Activated T-cell treated with anti-CD3 and anti-CD28 coated beads for 48 hours (primary cell): ENCODE measurements at regions not wholly inside any gene's neighbourhood (a gene's known extent, or its start where the extent isn't known, plus 50 kb on each side); places are given as distances from the start of the nearest gene placed in this dataset.
"Not testable (repeated sequence)": the region's sequence is repeated elsewhere in the genome, so short reads cannot be mapped to it uniquely, and the experiment has no call there.

Experiments used
- DNase-seq: peaks from one replicate; pipeline ENCODE4 v3.0.0-alpha.2; 2020; ENCODE audit warnings: low read depth

GRCh38 chr12:24507827-24508226, 441.1 kb downstream of the BCAT1 start:
- DNase-seq: no peak

GRCh38 chr12:24505366-24506015, 443.4 kb downstream of the BCAT1 start:
- DNase-seq: no peak

- not testable (repeated sequence) for DNase-seq
Observed at GRCh38 chr12:24503477-24503876, 445.4 kb downstream of the BCAT1 start.

DNA sequence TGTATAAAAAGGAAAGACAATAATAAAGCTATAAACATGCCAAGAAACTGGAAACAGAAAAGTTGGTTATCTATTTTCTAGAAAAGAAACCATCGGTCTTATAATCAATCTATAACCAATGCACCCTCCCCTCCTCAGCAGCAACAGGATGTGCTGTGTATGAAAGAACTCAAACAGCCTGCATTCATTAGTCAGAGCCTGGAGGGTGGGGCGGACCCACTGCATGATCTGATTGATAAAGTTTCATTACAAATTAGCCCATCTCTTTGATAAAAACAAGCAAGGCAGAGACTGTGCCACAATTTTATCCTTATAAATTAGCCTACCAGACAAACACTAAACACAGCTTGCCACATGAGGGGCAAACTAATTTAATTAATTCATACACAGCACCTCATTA, 448.1 kb downstream of the BCAT1 start:
- no peak for DNase-seq

DNA sequence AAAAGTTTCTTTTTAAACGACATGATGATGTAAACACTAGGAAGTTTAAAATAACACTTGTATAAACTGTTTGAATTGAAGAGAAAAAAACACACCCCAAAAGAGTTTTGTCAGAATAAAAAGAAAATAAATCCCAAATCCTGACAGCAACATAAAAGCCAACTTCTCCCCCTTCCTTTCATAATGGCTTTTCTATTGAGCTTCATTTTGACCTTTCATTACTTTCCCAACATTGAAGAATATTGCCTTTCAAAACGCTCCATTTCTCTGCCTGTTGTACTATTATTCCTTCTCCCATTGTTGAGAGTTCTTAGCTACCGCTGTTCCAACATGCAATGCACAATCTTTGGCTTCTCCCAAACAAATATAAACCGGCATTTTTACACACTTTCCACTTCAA, 448.5 kb downstream of the BCAT1 start:
- DNase-seq: no peak

DNA sequence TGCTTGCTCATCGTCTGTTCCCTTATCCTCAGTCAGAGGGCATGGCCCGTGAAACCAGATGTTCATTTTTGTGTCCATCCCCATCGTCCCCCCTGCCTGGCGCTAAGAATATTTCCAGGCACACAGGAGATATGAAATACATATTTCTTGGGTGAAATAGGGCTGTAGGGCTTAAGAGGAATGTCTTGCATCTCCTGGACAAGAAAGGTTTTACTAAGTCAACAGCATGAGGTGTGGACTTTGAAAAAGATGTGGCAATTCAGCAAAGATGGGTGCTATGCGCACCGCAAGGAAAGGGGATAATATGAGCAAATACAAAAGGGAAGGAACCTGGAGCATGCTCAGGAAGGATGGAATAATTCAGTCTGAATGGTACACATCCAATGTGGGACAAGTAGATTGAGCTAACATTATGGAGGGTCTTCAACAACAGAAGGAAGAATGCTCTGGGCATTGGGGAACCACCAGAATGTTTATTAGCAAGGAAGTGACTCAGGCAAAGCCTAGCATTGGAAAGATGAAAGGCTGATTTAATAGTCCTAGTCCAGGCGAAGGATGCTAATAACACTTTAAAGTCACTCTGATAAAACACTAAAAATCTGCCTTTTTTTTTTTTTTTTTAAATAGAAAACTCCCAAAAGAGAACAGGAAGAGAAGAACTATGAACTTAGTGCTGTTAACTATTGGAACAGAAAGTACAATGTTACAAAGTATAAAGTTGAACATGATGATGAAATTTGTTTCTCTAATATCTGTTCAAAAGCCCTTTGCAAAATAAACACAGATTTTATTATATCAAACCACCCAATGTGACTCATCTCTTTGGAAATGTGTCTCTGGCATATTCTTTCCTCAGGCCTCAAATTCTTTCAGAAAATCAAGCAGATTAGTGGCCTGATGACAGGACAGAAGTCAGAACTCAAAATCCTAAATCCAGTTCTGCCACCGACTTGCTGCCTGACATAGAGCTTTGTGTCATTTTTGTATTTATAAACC, 449.5 kb downstream of the BCAT1 start:
- DNase-seq: no peak

GRCh38 chr12:24496755-24497154, 452.1 kb downstream of the BCAT1 start:
- no peak for DNase-seq

DNA sequence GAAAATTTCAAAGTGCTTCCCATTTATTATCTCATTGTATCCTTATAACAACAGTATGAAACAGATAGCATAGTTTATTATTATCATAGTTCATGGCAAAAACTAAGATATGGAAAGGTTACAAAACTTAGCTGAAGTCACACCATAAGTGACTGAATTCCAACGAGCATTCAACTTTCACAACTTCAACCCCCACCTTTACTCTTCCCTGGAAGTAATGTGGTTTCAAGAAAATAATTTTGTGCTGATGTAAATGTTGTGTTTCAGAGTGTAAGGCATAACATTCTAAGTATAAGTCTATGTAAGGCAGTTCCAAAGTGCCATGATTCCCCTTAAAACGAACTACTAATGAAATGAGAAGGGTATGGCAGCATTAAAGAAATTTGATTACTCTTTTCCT, 454.5 kb downstream of the BCAT1 start:
- DNase-seq: no peak

- DNase-seq: no peak
Observed at GRCh38 chr12:24491968-24492367, 456.9 kb downstream of the BCAT1 start.

GRCh38 chr12:24489939-24490338, 459.0 kb downstream of the BCAT1 start:
- DNase-seq: no peak

- no peak for DNase-seq
Observed at GRCh38 chr12:24488906-24489619, 459.8 kb downstream of the BCAT1 start.

GRCh38 chr12:24488091-24488596, 460.8 kb downstream of the BCAT1 start:
- DNase-seq: no peak

GRCh38 chr12:24487606-24488005, 461.3 kb downstream of the BCAT1 start:
- DNase-seq: no peak

GRCh38 chr12:24483732-24484131, 465.2 kb downstream of the BCAT1 start:
- no peak for DNase-seq

- DNase-seq: no peak
Observed at GRCh38 chr12:24482882-24483604, 465.9 kb downstream of the BCAT1 start.

- DNase-seq: no peak
Observed at GRCh38 chr12:24482044-24482443, 466.9 kb downstream of the BCAT1 start.

DNA sequence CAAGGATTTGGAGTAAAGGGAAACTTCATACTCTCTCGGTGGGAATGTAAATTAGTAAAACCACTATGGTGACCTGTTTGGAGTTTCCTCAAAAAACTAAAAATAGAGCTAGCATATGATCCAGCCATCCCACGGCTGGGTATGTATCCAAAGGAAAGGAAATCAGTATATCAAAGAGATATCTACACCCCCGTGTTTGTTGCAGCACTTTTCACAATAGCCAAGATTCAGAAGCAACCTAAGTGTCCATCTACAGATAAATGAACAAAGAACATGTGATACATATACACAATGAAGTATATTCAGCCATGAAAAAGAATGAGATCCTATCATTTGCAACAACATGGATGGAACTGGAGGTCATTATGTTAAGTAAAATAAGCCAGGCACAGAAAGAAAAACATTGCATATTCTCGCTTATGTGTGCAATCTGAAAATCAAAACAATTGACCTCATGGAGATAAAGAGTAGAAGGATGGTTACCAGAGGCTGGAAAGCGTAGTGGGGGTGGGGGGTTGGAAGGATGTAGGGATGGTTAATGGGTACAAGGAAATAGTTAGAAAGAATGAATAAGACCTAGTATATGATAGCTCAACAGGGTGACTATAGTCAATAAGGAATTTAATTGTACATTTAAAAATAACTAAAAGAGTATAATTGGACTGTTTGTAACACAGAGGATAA, 468.0 kb downstream of the BCAT1 start:
- DNase-seq: no peak

- DNase-seq: no peak
Observed at GRCh38 chr12:24479131-24479530, 469.8 kb downstream of the BCAT1 start.

DNA sequence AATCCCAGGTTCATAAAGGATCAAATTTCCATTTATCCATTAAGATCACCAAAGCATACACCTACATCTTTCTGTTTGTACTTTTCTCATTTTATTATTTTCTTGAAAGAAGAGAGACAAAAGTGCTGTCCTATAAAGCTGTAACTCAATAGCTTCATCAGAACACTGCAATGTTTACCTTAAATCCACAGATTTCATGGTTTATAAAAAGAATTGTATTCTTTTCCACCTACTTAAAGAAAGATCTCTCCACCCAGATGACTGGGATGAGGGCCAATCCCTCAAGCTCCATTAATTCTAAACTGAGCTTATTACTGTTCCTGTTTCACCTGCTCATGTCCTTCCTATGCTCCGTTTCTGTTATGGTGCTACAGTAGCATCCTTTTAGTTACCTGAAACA, 470.6 kb downstream of the BCAT1 start:
- no peak for DNase-seq

DNA sequence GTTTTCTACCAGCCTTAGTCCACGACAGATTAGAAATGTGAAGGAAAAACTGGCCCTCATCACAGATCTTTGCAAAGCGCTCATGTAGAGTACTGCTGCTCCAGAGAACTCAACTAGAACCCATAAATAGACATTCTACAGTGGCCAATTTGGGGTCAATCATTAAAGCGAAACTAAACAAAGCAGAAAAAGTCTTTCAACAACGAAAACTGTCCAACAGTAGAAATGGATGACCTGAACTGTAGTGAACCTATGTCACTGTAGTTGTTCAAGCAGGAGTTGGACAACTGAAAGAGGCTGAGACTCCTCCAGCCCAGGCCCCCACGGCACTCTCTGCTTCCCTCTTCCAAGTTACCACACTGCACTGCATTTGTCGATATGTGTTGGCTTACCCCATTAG, 472.6 kb downstream of the BCAT1 start:
- DNase-seq: no peak

DNA sequence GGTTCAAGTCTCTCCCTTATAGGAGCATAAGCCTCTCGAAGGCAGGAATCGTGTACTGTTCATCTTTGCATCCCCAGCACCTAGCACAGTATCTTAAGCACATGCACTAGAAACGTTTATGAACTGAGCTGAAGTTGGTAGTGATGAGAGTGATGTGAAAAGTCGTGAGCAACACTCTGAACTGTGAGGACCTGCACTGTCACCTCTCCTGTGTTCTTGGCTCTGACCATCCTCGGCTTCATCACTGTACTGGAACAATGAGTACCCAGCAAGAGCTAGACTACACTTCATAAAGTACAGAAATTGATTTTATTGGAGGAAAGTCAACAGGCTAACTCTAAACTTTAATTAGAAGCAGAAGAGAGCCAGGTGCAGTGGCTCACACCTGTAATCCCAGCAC, 473.6 kb downstream of the BCAT1 start:
- DNase-seq: no peak
